H1 (cell line): ENCODE measurements at regions not wholly inside any gene's neighbourhood (a gene's known extent, or its start where the extent isn't known, plus 50 kb on each side); places are given as distances from the start of the nearest gene placed in this dataset.

Experiments
- CTCF ChIA-PET: fragments of 300-600 bp; sonication (Branson Sonifier 250); formaldehyde crosslinking; loops from one replicate; lab custom pipeline; 2021; ENCODE audit not compliant: partially characterized antibody; lab: Charles Lee
- POLR2A ChIA-PET: fragments of 300-600 bp; sonication (Branson Sonifier 250); formaldehyde crosslinking; loops from one replicate; lab custom pipeline; 2021; ENCODE audit warnings: inconsistent platforms; ENCODE audit not compliant: partially characterized antibody; lab: Charles Lee
- DNase-seq, 2 experiments: peaks; one replicate each; pipeline versions ENCODE4 v3.0.0 to v3.0.0-alpha.2; 2010 to 2022; ENCODE audit warnings: low spot score in 2 of 2, low read depth in 1 of 2, mixed read lengths in 1 of 2
- FAIRE-seq: peaks from 2 replicates; lab custom pipeline; 2011; peaks lifted over from hg19 to GRCh38; lab: Jason Lieb, UNC
- H2AFZ ChIP-seq: 2 replicates; pipeline ENCODE4 v1.8.1; 2012; ENCODE audit warnings: low read length, inconsistent platforms
- H2AK5ac ChIP-seq: 2 replicates; pipeline ENCODE4 v1.6.1; 2013; ENCODE audit warnings: low read depth, low read length
- H2BK120ac ChIP-seq: replicated peaks from 2 replicates; pipeline ENCODE3; 2013; ENCODE audit warnings: low read depth, low read length, inconsistent platforms
- H2BK12ac ChIP-seq: 2 replicates; pipeline ENCODE4 v1.6.1; 2013; ENCODE audit warnings: low read depth, low read length
- H2BK15ac ChIP-seq: 2 replicates; pipeline ENCODE4 v1.6.1; 2013; ENCODE audit warnings: low read length
- H2BK20ac ChIP-seq: 2 replicates; pipeline ENCODE4 v1.6.1; 2013; ENCODE audit warnings: low read length
- H2BK5ac ChIP-seq: 2 replicates; pipeline ENCODE4 v1.6.1; 2013; ENCODE audit warnings: low read depth, low read length
- H3K14ac ChIP-seq: 2 replicates; pipeline ENCODE4 v1.6.1; 2013; ENCODE audit warnings: inconsistent platforms; ENCODE audit not compliant: insufficient read length
- H3K18ac ChIP-seq: 2 replicates; pipeline ENCODE4 v1.6.1; 2013; ENCODE audit warnings: low read length; ENCODE audit errors: extremely low read depth
- H3K23ac ChIP-seq: 2 replicates; pipeline ENCODE4 v1.6.1; 2013; ENCODE audit warnings: inconsistent platforms; ENCODE audit not compliant: insufficient read length
- H3K23me2 ChIP-seq: 2 replicates; pipeline ENCODE4 v1.6.1; 2013; ENCODE audit warnings: low read depth, low read length
- H3K27ac ChIP-seq: 2 replicates; pipeline ENCODE4 v1.6.1; 2011; ENCODE audit warnings: low read depth, low read length, inconsistent platforms
- H3K27me3 ChIP-seq, 4 experiments: replicated peaks in 1 of 4; 1 replicate in 1 of 4; 2 replicates in 3 of 4; pipeline versions ENCODE4 v1.6.1 to v1.8.1; 2011 to 2013; ENCODE audit warnings: low read length in 3 of 4, mild to moderate bottlenecking in 3 of 4, inconsistent platforms in 2 of 4, mixed read lengths in 2 of 4, moderate library complexity in 1 of 4; ENCODE audit not compliant: control insufficient read depth in 3 of 4, insufficient read depth in 3 of 4; ENCODE audit errors: extremely low read depth in 1 of 4
- H3K36me3 ChIP-seq, 4 experiments: 2 replicates each; pipeline versions ENCODE4 v1.6.1 to v1.8.1; 2011 to 2013; ENCODE audit warnings: mild to moderate bottlenecking in 4 of 4, low read length in 3 of 4, moderate library complexity in 2 of 4, control low read depth in 1 of 4, inconsistent platforms in 1 of 4; ENCODE audit not compliant: insufficient read depth in 4 of 4, control insufficient read depth in 2 of 4
- H3K4ac ChIP-seq: replicated peaks from 2 replicates; pipeline ENCODE3; 2013; ENCODE audit warnings: low read length, low read depth, mixed read lengths, inconsistent platforms; ENCODE audit not compliant: insufficient read length
- H3K4me1 ChIP-seq, 4 experiments: replicated peaks in 1 of 4; 1 replicate in 1 of 4; 2 replicates in 3 of 4; pipeline versions ENCODE4 v1.6.1 to v1.8.1; 2011 to 2013; ENCODE audit warnings: low read length in 3 of 4, inconsistent platforms in 2 of 4, mixed read lengths in 1 of 4; ENCODE audit not compliant: insufficient read depth in 4 of 4, control insufficient read depth in 3 of 4
- H3K4me2 ChIP-seq, 2 experiments: 2 replicates each; pipeline versions ENCODE4 v1.6.1 to v1.8.1; 2011 to 2013; ENCODE audit warnings: low read depth in 2 of 2, low read length in 2 of 2, control low read depth in 1 of 2, inconsistent platforms in 1 of 2, mild to moderate bottlenecking in 1 of 2; ENCODE audit not compliant: insufficient read depth in 1 of 2
- H3K4me3 ChIP-seq, 4 experiments: fragments of 200-600, 300-600 bp in 1 of 4; sonication (generic), shearing (Covaris generic), sonication (Bioruptor Twin) in 1 of 4; 2 replicates each; pipeline versions ENCODE4 v1.5.1 to v1.8.1; 2011 to 2016; ENCODE audit warnings: low read length in 4 of 4, low read depth in 3 of 4, control low read depth in 2 of 4, inconsistent platforms in 2 of 4, mild to moderate bottlenecking in 2 of 4, mixed read lengths in 1 of 4, moderate library complexity in 1 of 4; ENCODE audit not compliant: insufficient read depth in 2 of 4; ENCODE audit errors: extremely low read depth in 1 of 4
- H3K56ac ChIP-seq: replicated peaks from 2 replicates; pipeline ENCODE3; 2013; ENCODE audit warnings: low read depth, mild to moderate bottlenecking, mixed read lengths, low read length, inconsistent platforms; ENCODE audit not compliant: insufficient read length
- H3K79me1 ChIP-seq: 2 replicates; pipeline ENCODE4 v1.6.1; 2013; ENCODE audit warnings: low read depth, low read length, control low read depth
- H3K79me2 ChIP-seq, 2 experiments: 2 replicates each; pipeline versions ENCODE4 v1.6.1 to v1.8.1; 2012 to 2013; ENCODE audit warnings: low read length in 2 of 2, mild to moderate bottlenecking in 2 of 2, inconsistent platforms in 1 of 2; ENCODE audit not compliant: insufficient read depth in 2 of 2, control insufficient read depth in 1 of 2
- H3K9ac ChIP-seq, 4 experiments: replicated peaks in 1 of 4; 1 replicate in 1 of 4; 2 replicates in 3 of 4; pipeline versions ENCODE4 v1.6.1 to v1.8.1; 2011 to 2013; ENCODE audit warnings: low read depth in 3 of 4, low read length in 3 of 4, control low read depth in 2 of 4, mild to moderate bottlenecking in 2 of 4, moderate library complexity in 2 of 4, inconsistent platforms in 1 of 4; ENCODE audit errors: extremely low read depth in 1 of 4
- H3K9me3 ChIP-seq, 2 experiments: 2 replicates each; pipeline versions ENCODE4 v1.6.1 to v1.8.1; 2012 to 2013; ENCODE audit warnings: mild to moderate bottlenecking in 2 of 2, moderate library complexity in 2 of 2, control low read depth in 1 of 2, inconsistent platforms in 1 of 2, low read depth in 1 of 2, low read length in 1 of 2, mixed read lengths in 1 of 2; ENCODE audit not compliant: insufficient read depth in 2 of 2
- H4K20me1 ChIP-seq, 2 experiments: replicated peaks in 1 of 2; 2 replicates each; pipeline versions ENCODE3 to v1.8.1; 2011 to 2013; ENCODE audit warnings: inconsistent platforms in 2 of 2, low read length in 2 of 2, mild to moderate bottlenecking in 1 of 2; ENCODE audit not compliant: insufficient read depth in 2 of 2, control insufficient read depth in 1 of 2
- H4K5ac ChIP-seq: 2 replicates; pipeline ENCODE4 v1.6.1; 2013; ENCODE audit warnings: low read length, low read depth, mixed read lengths, inconsistent platforms; ENCODE audit not compliant: insufficient read length
- H4K8ac ChIP-seq: 2 replicates; pipeline ENCODE4 v1.8.0; 2013; ENCODE audit warnings: mild to moderate bottlenecking, moderate library complexity, low read length, inconsistent platforms; ENCODE audit not compliant: insufficient read depth; ENCODE audit errors: extremely low read depth
- H4K91ac ChIP-seq: replicated peaks from 2 replicates; pipeline ENCODE3; 2013; ENCODE audit warnings: low read length, mixed read lengths, inconsistent platforms; ENCODE audit not compliant: insufficient read length
- ASH2L ChIP-seq: fragments of 200-600, 300-600 bp; sonication (generic); IDR thresholded peaks from one replicate; pipeline ENCODE4 v1.7.1; 2017; ENCODE audit warnings: low read length
- ATF3 ChIP-seq: IDR thresholded peaks from 2 replicates; pipeline ENCODE4 v1.6.1; 2011; ENCODE audit warnings: low read depth, mild to moderate bottlenecking, low read length; ENCODE audit not compliant: insufficient read depth
- CHD2 ChIP-seq: IDR thresholded peaks from 2 replicates; pipeline ENCODE4 v1.6.1; 2012; ENCODE audit warnings: low read length, improper control_type of control experiment
- HDAC2 ChIP-seq, 2 experiments: fragments of 300-600 bp in 1 of 2; sonication (generic) in 1 of 2; IDR thresholded peaks; 2 replicates each; pipeline ENCODE4 v1.6.1; 2011 to 2012; ENCODE audit warnings: low read depth in 2 of 2, low read length in 2 of 2, mild to moderate bottlenecking in 2 of 2, moderate library complexity in 2 of 2, borderline replicate concordance in 1 of 2, inconsistent platforms in 1 of 2
- JUND ChIP-seq: IDR thresholded peaks from 2 replicates; pipeline ENCODE4 v1.6.1; 2011; ENCODE audit warnings: mild to moderate bottlenecking, improper control_type of control experiment, low read length
- KDM1A ChIP-seq: fragments of 200-600, 300-600 bp; sonication (generic); IDR thresholded peaks from 2 replicates; pipeline ENCODE4 v1.7.1; 2016; ENCODE audit warnings: mild to moderate bottlenecking, low read length, borderline replicate concordance
- NRF1 ChIP-seq: IDR thresholded peaks from 2 replicates; pipeline ENCODE4 v1.6.1; 2011; ENCODE audit warnings: mild to moderate bottlenecking, low read depth, low read length, improper control_type of control experiment
- POLR2A ChIP-seq, 2 experiments: IDR thresholded peaks; 1 replicate in 1 of 2; 2 replicates in 1 of 2; pipeline ENCODE4 v1.6.1; 2011; ENCODE audit warnings: low read depth in 2 of 2, low read length in 2 of 2, mild to moderate bottlenecking in 2 of 2; ENCODE audit errors: control extremely low read depth in 1 of 2
- RAD21 ChIP-seq, 2 experiments: IDR thresholded peaks in 1 of 2; conservative IDR thresholded peaks in 1 of 2; 2 replicates each; pipeline ENCODE4 v1.6.1; 2011; ENCODE audit warnings: low read depth in 2 of 2, low read length in 2 of 2, improper control_type of control experiment in 1 of 2, inconsistent platforms in 1 of 2, mild to moderate bottlenecking in 1 of 2, moderate library complexity in 1 of 2
- SP4 ChIP-seq: IDR thresholded peaks from 2 replicates; pipeline ENCODE4 v1.6.1; 2012; ENCODE audit warnings: low read length, inconsistent platforms
- TAF7 ChIP-seq: optimal IDR thresholded peaks from 2 replicates; pipeline ENCODE3; 2011; ENCODE audit warnings: low read depth, mild to moderate bottlenecking, inconsistent platforms, low read length, moderate library complexity, borderline replicate concordance
- TCF12 ChIP-seq: IDR thresholded peaks from 2 replicates; pipeline ENCODE4 v1.6.1; 2011; ENCODE audit warnings: low read depth, mild to moderate bottlenecking, low read length
- ZNF274 ChIP-seq: IDR thresholded peaks from 2 replicates; pipeline ENCODE4 v1.7.0; 2012; ENCODE audit warnings: low read length, borderline replicate concordance; ENCODE audit errors: extremely low read depth
- WGBS, 2 experiments: shearing (Covaris generic) in 1 of 2; methylation state at CpG; one replicate each; pipeline versions ENCODE4 v1.1.6 to v1.1.7; 2013 to 2015; ENCODE audit warnings: low lambda C conversion rate in 2 of 2, mixed read lengths in 2 of 2, inconsistent platforms in 1 of 2, low coverage in 1 of 2, missing lambda C conversion rate in 1 of 2; ENCODE audit not compliant: insufficient replicate concordance in 2 of 2, insufficient coverage in 1 of 2, insufficient read length in 1 of 2; ENCODE audit errors: extremely low coverage in 1 of 2, missing lambda C conversion rate in 1 of 2; 5-methylcytosine and 5-hydroxymethylcytosine counted together

- H4K5ac ChIP-seq = no peak overlapping the region
- H3K4me1 ChIP-seq = peaks cover 0 to 2% (median 0%) of the 10 kb centered on the region in 4 experiments; a peak in 1 of 7 replicates
- H3K27me3 ChIP-seq = peaks cover 0 to 1% (median 0%) of the 10 kb centered on the region in 4 experiments; a peak in 2 of 7 replicates
- no peak overlapping the region for H2BK12ac ChIP-seq
- H3K9me3 ChIP-seq = no peaks in the 10 kb centered on the region; a peak in 1 of 4 replicates
- FAIRE-seq (no peak), DNase-seq (no peak)
- POLR2A ChIA-PET = no interaction called here
- H2AK5ac ChIP-seq = no peak overlapping the region
- no peak overlapping the region for H2BK5ac ChIP-seq
- H2BK120ac ChIP-seq = no peak overlapping the region
- H3K14ac ChIP-seq = no peak overlapping the region
- no peak overlapping the region for H3K23ac ChIP-seq
- H4K91ac ChIP-seq = no peak overlapping the region
- no peak overlapping the region for H3K4ac ChIP-seq
- no peak overlapping the region for H3K18ac ChIP-seq
- CTCF ChIA-PET = interaction anchor here (0.6 to 1.2 kb wide), 3 partner anchors 16 to 806 kb away, joined by 3 read pairs; no protein-coding TSS in a partner anchor
- H3K9ac ChIP-seq = no peak overlapping the region
- H3K27ac ChIP-seq = no peak overlapping the region
- H2AFZ ChIP-seq = no peak overlapping the region
- H3K56ac ChIP-seq = no peak overlapping the region
- no peak overlapping the region for H3K4me3 ChIP-seq
- no peaks in the 10 kb centered on the region for H3K79me1 ChIP-seq
- H4K8ac ChIP-seq = no peak overlapping the region
- 92% methylated on average over 12 of the region's 14 CpGs; no CpG with 5 or more reads in 1 of the 2 experiments for WGBS, 2 experiments
- no peaks in the 10 kb centered on the region for H4K20me1 ChIP-seq
- no peak overlapping the region for H2BK20ac ChIP-seq
- no peaks in the 10 kb centered on the region for H3K23me2 ChIP-seq
- no peak overlapping the region for H3K4me2 ChIP-seq
- no peaks in the 10 kb centered on the region for H3K79me2 ChIP-seq
- no peaks in the 10 kb centered on the region; a peak in 1 of 8 replicates for H3K36me3 ChIP-seq
- H2BK15ac ChIP-seq = no peak overlapping the region
- TF ChIP-seq NRF1 (no peak), RAD21 (IDR thresholded peaks at IDR 0.05 in 1 of 2, conservative IDR thresholded peaks at IDR 0.05 in 1 of 2; ENCODE audit: low read depth in 2 of 2, low read length in 2 of 2) (no peak), SP4 (no peak), ASH2L (no peak), KDM1A (no peak), TCF12 (no peak), TAF7 (no peak), ATF3 (no peak), POLR2A (IDR thresholded peaks at IDR 0.05; ENCODE audit: control extremely low read depth in 1 of 2, low read depth in 2 of 2, low read length in 2 of 2) (no peak), CHD2 (no peak), HDAC2 (IDR thresholded peaks at IDR 0.05; ENCODE audit: borderline replicate concordance in 1 of 2, low read depth in 2 of 2, low read length in 2 of 2) (no peak), ZNF274 (no peak), JUND (no peak)
Measured at GRCh38 chr6:2579804-2580570, 170.7 kb downstream of the MYLK4 start.
